ENCODE measurements at regions not wholly inside any gene's neighbourhood (a gene's known extent, or its start where the extent isn't known, plus 50 kb on each side); places are given as distances from the start of the nearest gene placed in this dataset.

GRCh38 chr4:8739820-8740665 is 131.6 kb downstream of the HMX1 start:
- Histone ChIP-seq H3K4me3 (ENCODE audit: control insufficient read depth in 2 of 3, extremely low read depth in 1 of 3, insufficient read depth in 2 of 3, low read depth in 1 of 3, low read length in 3 of 3) (no peak overlapping the region), H3K9me1 (ENCODE audit: control insufficient read depth, extremely low read depth, insufficient read depth, low read length) (no peaks in the 10 kb centered on the region), H3K36me3 (ENCODE audit: control insufficient read depth in 2 of 2, extremely low read depth in 1 of 2, insufficient read depth in 2 of 2, low read length in 2 of 2) (no peaks in the 10 kb centered on the region), H3K27ac (ENCODE audit: control insufficient read depth, insufficient read depth, low read length) (no peak overlapping the region), H4K20me1 (ENCODE audit: control insufficient read depth, extremely low read depth, insufficient read depth, low read length) (no peaks in the 10 kb centered on the region), H3K79me2 (ENCODE audit: control insufficient read depth, insufficient read depth, low read length) (no peaks in the 10 kb centered on the region), H3K4me1 (ENCODE audit: control insufficient read depth, extremely low read depth, insufficient read depth, low read length) (no peaks in the 10 kb centered on the region), H3K27me3 (ENCODE audit: control insufficient read depth, extremely low read depth, insufficient read depth, low read length) (no peaks in the 10 kb centered on the region), H2AFZ (ENCODE audit: control insufficient read depth, low read length) (no peak overlapping the region), H3K9ac (ENCODE audit: control insufficient read depth, extremely low read depth, insufficient read depth, low read length) (no peak overlapping the region), H3K9me3 (ENCODE audit: control insufficient read depth, low read depth, low read length) (peaks cover 14% of the 10 kb centered on the region), H3K4me2 (ENCODE audit: control insufficient read depth, extremely low read depth, insufficient read depth, low read depth, low read length) (no peak overlapping the region)
- dilution Hi-C loops (cut with MboI; ENCODE audit: extremely low pct_ligation_motif_present, low sequenced_read_pairs): no loop called here
- no peak for FAIRE-seq
- DNase-seq (ENCODE audit: low read depth, low spot score): no peak
- TF ChIP-seq EZH2 (IDR thresholded peaks at IDR 0.05; ENCODE audit: low read length): no peak
- no peak for TF ChIP-seq CTCF (optimal IDR thresholded peaks at IDR 0.05 in 1 of 3, IDR thresholded peaks at IDR 0.05 in 1 of 3, conservative IDR thresholded peaks at IDR 0.05 in 1 of 3; ENCODE audit: extremely low read depth in 1 of 3, insufficient read depth in 2 of 3, low read length in 3 of 3)

GRCh38 chr4:8739317-8739716 is 132.3 kb downstream of the HMX1 start:
- Histone ChIP-seq H3K27ac (ENCODE audit: control insufficient read depth, insufficient read depth, low read length) (no peak overlapping the region), H3K9ac (ENCODE audit: control insufficient read depth, extremely low read depth, insufficient read depth, low read length) (no peak overlapping the region), H3K9me1 (ENCODE audit: control insufficient read depth, extremely low read depth, insufficient read depth, low read length) (no peaks in the 10 kb centered on the region), H4K20me1 (ENCODE audit: control insufficient read depth, extremely low read depth, insufficient read depth, low read length) (no peaks in the 10 kb centered on the region), H3K9me3 (ENCODE audit: control insufficient read depth, low read depth, low read length) (peaks cover 15% of the 10 kb centered on the region), H3K36me3 (ENCODE audit: control insufficient read depth in 2 of 2, extremely low read depth in 1 of 2, insufficient read depth in 2 of 2, low read length in 2 of 2) (no peaks in the 10 kb centered on the region), H2AFZ (ENCODE audit: control insufficient read depth, low read length) (no peak overlapping the region), H3K4me2 (ENCODE audit: control insufficient read depth, extremely low read depth, insufficient read depth, low read depth, low read length) (no peak overlapping the region), H3K79me2 (ENCODE audit: control insufficient read depth, insufficient read depth, low read length) (no peaks in the 10 kb centered on the region), H3K27me3 (ENCODE audit: control insufficient read depth, extremely low read depth, insufficient read depth, low read length) (no peaks in the 10 kb centered on the region), H3K4me1 (ENCODE audit: control insufficient read depth, extremely low read depth, insufficient read depth, low read length) (no peaks in the 10 kb centered on the region), H3K4me3 (ENCODE audit: control insufficient read depth in 2 of 3, extremely low read depth in 1 of 3, insufficient read depth in 2 of 3, low read depth in 1 of 3, low read length in 3 of 3) (no peak overlapping the region)
- FAIRE-seq: no peak
- no peak for DNase-seq (ENCODE audit: low read depth, low spot score)
- dilution Hi-C loops (cut with MboI; ENCODE audit: extremely low pct_ligation_motif_present, low sequenced_read_pairs): no loop called here
- no peak for TF ChIP-seq CTCF (optimal IDR thresholded peaks at IDR 0.05 in 1 of 3, IDR thresholded peaks at IDR 0.05 in 1 of 3, conservative IDR thresholded peaks at IDR 0.05 in 1 of 3; ENCODE audit: extremely low read depth in 1 of 3, insufficient read depth in 2 of 3, low read length in 3 of 3)
- no peak for TF ChIP-seq EZH2 (IDR thresholded peaks at IDR 0.05; ENCODE audit: low read length)
